Lung (tissue), 11 donors: ENCODE measurements at regions not wholly inside any gene's neighbourhood (a gene's known extent, or its start where the extent isn't known, plus 50 kb on each side); places are given as distances from the start of the nearest gene placed in this dataset.

Experiments used
- ATAC-seq: fragments of 200-7000 bp; cut with Tn5 transposase; one replicate; pipeline ENCODE4 v1.9.1; 2020; ENCODE audit warnings: moderate number of reproducible peaks; ENCODE audit not compliant: insufficient read depth, low FRiP score
- DNase-seq, 3 donors: peaks; one replicate each; pipeline ENCODE4 v3.0.0-alpha.2; 2013 to 2017
- H3K27ac ChIP-seq, 2 donors: one replicate each; pipeline ENCODE4 v1.5.1; 2013; ENCODE audit warnings: mild to moderate bottlenecking in 2 of 2, moderate library complexity in 2 of 2, control low read depth in 1 of 2, inconsistent platforms in 1 of 2, low read depth in 1 of 2, low read length in 1 of 2
- H3K27me3 ChIP-seq, 3 donors: one replicate each; pipeline ENCODE4 v1.5.1; 2013; ENCODE audit warnings: low read length in 2 of 3; ENCODE audit not compliant: control insufficient read depth in 3 of 3, insufficient read depth in 3 of 3
- H3K36me3 ChIP-seq, 4 donors: one replicate each; pipeline ENCODE4 v1.5.1; 2013; ENCODE audit warnings: low read length in 4 of 4, mild to moderate bottlenecking in 1 of 4, moderate library complexity in 1 of 4; ENCODE audit not compliant: control insufficient read depth in 4 of 4, insufficient read depth in 4 of 4
- H3K4me1 ChIP-seq, 5 donors: one replicate each; pipeline ENCODE4 v1.5.1; 2013; ENCODE audit warnings: low read length in 5 of 5, mild to moderate bottlenecking in 2 of 5, moderate library complexity in 1 of 5; ENCODE audit not compliant: control insufficient read depth in 5 of 5, insufficient read depth in 5 of 5
- H3K4me3 ChIP-seq: one replicate; pipeline ENCODE4 v1.5.1; 2013; ENCODE audit warnings: mild to moderate bottlenecking, control low read depth, moderate library complexity
- H3K9ac ChIP-seq, 2 donors: one replicate each; pipeline ENCODE4 v1.5.1; 2013; ENCODE audit warnings: low read length in 2 of 2, control low read depth in 1 of 2; ENCODE audit not compliant: insufficient read depth in 1 of 2
- H3K9me3 ChIP-seq, 4 donors: one replicate each; pipeline ENCODE4 v1.5.1; 2013; ENCODE audit warnings: low read length in 3 of 4, mild to moderate bottlenecking in 1 of 4, moderate library complexity in 1 of 4; ENCODE audit not compliant: control insufficient read depth in 4 of 4, insufficient read depth in 3 of 4
- WGBS, 2 donors: extraction: QIAGEN DNeasy Blood & Tissue Kit; methylation state at CpG; one replicate each; pipeline ENCODE4 v1.1.7; 2013; 5-methylcytosine and 5-hydroxymethylcytosine counted together
- TF ChIP-seq, protein P1 (sequence below): IDR thresholded peaks from 2 replicates; pipeline ENCODE4 v1.5.1; 2012; ENCODE audit warnings: mild to moderate bottlenecking; ENCODE audit errors: control extremely low read depth, extremely low read depth
- donor health status: control.
- donor health status: control.
- donor health status: Bipolar disorder and iron deficiency.
- donor health status: healthy.
- donor health status: DM: yes; HTN: yes; CAD: no.

DNA sequence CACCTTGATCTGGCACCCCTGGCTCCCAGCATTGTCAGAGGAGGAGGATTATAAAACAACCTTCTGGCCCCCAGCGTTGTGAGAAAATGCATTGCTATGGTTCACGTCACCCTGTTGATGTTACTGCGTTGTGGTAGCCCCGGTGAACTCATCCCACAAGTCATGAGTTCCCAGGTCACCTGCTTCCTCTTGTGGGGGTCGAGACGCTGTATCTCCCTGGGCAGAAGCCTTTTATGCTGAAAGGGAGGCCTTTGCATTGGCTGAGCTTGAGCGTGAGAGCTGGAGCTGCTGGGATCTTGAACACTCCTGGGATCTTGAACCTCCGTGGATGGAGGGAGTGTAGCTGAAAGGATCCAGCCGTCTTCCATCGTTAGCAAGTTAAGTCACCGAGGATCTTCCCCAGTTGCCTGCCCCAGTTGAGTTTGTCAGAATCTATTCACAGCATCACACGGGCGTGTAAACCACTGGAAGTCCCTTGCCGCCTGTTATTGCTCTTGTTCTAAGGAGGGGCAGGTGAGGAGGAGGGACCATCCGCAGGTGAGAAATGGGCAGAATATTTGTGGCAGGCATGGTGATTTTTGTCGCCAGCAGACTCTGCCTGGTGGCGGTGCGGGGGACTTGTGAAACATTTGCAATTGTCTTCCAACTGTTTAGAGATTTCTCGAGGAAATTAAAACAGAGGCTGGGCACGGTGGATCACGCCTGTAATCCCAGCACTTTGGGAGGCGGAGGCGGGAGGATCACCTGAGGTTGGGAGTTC is 299.9 kb downstream of the ASMT start:
- Histone ChIP-seq H3K36me3 (no peaks in the 10 kb centered on the region), H3K27me3 (no peaks in the 10 kb centered on the region), H3K4me3 (no peak overlapping the region), H3K9ac (no peak overlapping the region), H3K27ac (no peak overlapping the region), H3K9me3 (peaks cover 0 to 5% (median 0%) of the 10 kb centered on the region in 4 donors), H3K4me1 (no peaks in the 10 kb centered on the region)
- TF ChIP-seq, protein P1, sequence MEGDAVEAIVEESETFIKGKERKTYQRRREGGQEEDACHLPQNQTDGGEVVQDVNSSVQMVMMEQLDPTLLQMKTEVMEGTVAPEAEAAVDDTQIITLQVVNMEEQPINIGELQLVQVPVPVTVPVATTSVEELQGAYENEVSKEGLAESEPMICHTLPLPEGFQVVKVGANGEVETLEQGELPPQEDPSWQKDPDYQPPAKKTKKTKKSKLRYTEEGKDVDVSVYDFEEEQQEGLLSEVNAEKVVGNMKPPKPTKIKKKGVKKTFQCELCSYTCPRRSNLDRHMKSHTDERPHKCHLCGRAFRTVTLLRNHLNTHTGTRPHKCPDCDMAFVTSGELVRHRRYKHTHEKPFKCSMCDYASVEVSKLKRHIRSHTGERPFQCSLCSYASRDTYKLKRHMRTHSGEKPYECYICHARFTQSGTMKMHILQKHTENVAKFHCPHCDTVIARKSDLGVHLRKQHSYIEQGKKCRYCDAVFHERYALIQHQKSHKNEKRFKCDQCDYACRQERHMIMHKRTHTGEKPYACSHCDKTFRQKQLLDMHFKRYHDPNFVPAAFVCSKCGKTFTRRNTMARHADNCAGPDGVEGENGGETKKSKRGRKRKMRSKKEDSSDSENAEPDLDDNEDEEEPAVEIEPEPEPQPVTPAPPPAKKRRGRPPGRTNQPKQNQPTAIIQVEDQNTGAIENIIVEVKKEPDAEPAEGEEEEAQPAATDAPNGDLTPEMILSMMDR, result no peak
- WGBS, 2 donors, result 69 to 70% methylated on average over 23 of the region's 23 CpGs
- ATAC-seq (no peak), DNase-seq (no peak)

DNA sequence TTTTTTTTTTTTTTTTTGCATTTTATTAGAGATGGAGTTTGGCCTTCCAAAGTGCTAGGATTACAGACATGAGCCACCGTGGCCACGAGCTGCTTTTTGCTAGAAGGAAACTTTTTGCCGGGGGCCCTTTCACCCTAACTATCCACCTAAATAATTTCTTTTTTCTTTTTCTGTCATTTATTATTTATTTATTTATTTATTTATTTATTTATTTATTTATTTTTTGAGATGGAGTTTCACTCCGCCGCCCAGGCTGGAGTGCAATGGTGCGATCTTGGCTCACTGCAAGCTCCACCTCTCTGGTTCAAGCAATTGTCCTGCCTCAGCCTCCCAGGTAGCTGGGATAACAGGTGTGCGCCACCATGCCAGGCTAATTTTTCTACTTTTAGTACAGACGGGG is 303.9 kb downstream of the ASMT start:
- ATAC-seq (no peak), DNase-seq (no peak)
- no peaks in the 10 kb centered on the region for H3K36me3 ChIP-seq

DNA sequence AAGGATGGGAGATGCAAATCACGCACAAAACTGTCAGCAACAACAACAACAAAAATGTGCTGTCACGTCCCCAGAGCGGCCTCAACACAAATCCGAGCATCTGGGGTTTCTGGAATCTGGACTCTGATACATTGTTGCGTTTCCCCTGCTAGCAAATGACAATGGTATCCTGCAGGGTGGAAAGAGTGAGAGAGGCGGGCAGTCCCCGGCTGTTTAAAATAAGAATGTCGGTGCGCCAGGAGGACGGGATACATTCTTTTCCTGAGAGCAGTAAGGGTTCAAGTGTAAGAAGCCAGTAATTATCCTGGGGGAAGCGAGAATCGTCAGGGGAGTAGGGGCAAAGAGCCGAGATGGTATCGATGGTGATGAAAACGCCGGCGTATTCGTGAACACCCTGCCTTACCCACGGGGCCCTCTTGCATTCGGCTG is 310.2 kb downstream of the ASMT start:
- Histone ChIP-seq H3K9ac (no peak overlapping the region), H3K9me3 (no peaks in the 10 kb centered on the region), H3K27me3 (peaks cover 0 to 4% (median 0%) of the 10 kb centered on the region in 3 donors), H3K4me1 (no peaks in the 10 kb centered on the region), H3K4me3 (no peak overlapping the region), H3K27ac (no peak overlapping the region), H3K36me3 (no peaks in the 10 kb centered on the region)
- TF ChIP-seq, protein P1, result no peak
- WGBS, 2 donors, result 6 to 8% methylated on average over 20 of the region's 20 CpGs
- DNase-seq (no peak), ATAC-seq (no peak)

More for the DNA sequence above, 303.9 kb downstream of the ASMT start:
- Histone ChIP-seq H3K27me3 (no peaks in the 10 kb centered on the region), H3K9me3 (peaks cover 0 to 5% (median 0%) of the 10 kb centered on the region in 4 donors), H3K27ac (no peak overlapping the region), H3K9ac (no peak overlapping the region), H3K4me1 (no peaks in the 10 kb centered on the region), H3K4me3 (no peak overlapping the region)
- TF ChIP-seq, protein P1, result no peak
- WGBS, 2 donors, result 96% methylated on average over 8 of the region's 8 CpGs
